Loucy (cell line): ENCODE measurements at regions not wholly inside any gene's neighbourhood (a gene's known extent, or its start where the extent isn't known, plus 50 kb on each side); places are given as distances from the start of the nearest gene placed in this dataset.

ENCODE experiments used
- H2AFZ ChIP-seq: fragments of 200-600 bp; sonication (generic); 2 replicates; pipeline ENCODE4 v1.6.0; 2016; ENCODE audit warnings: antibody characterized with exemption, mild to moderate bottlenecking, low read length, moderate library complexity
- H3F3A ChIP-seq: fragments of 200-600 bp; 2 replicates; pipeline ENCODE4 v1.6.0; 2016; ENCODE audit warnings: antibody characterized with exemption, low read depth, mild to moderate bottlenecking
- H3K27me3 ChIP-seq: fragments of 200-600 bp; sonication (generic); 2 replicates; pipeline ENCODE4 v1.6.1; 2014; ENCODE audit warnings: low read length, mild to moderate bottlenecking; ENCODE audit not compliant: insufficient read depth, poor library complexity, severe bottlenecking
- H3K36me3 ChIP-seq: fragments of 200-600 bp; sonication (generic); 2 replicates; pipeline ENCODE4 v1.6.1; 2016; ENCODE audit warnings: low read length; ENCODE audit not compliant: insufficient read depth
- H3K4me1 ChIP-seq: fragments of 200-600 bp; sonication (generic); 2 replicates; pipeline ENCODE4 v1.5.1; 2014; ENCODE audit warnings: low read length, mild to moderate bottlenecking; ENCODE audit not compliant: insufficient read depth, poor library complexity, severe bottlenecking
- H3K4me2 ChIP-seq: fragments of 200-600 bp; sonication (generic); 2 replicates; pipeline ENCODE4 v1.6.0; 2014; ENCODE audit warnings: antibody characterized with exemption, low read length, low read depth, mild to moderate bottlenecking; ENCODE audit not compliant: poor library complexity, severe bottlenecking
- H3K4me3 ChIP-seq: fragments of 200-600 bp; sonication (generic); 2 replicates; pipeline ENCODE4 v1.5.1; 2014; ENCODE audit warnings: low read length, mild to moderate bottlenecking, mixed read lengths; ENCODE audit not compliant: poor library complexity, severe bottlenecking
- H3K79me2 ChIP-seq: fragments of 200-600 bp; sonication (generic); 2 replicates; pipeline ENCODE4 v1.6.1; 2014; ENCODE audit warnings: low read length; ENCODE audit not compliant: insufficient read depth
- H3K9ac ChIP-seq: fragments of 200-600 bp; sonication (generic); 2 replicates; pipeline ENCODE4 v1.6.0; 2014; ENCODE audit warnings: mild to moderate bottlenecking, low read depth, low read length, moderate library complexity; ENCODE audit not compliant: poor library complexity, severe bottlenecking
- H3K9me2 ChIP-seq: fragments of 200-600 bp; sonication (generic); replicated peaks from 2 replicates; pipeline ENCODE4 v1.6.1; 2016; ENCODE audit warnings: low read depth, low read length, mixed read lengths
- H3K9me3 ChIP-seq: fragments of 200-600 bp; sonication (generic); 2 replicates; pipeline ENCODE4 v1.6.1; 2014; ENCODE audit warnings: mild to moderate bottlenecking, antibody characterized with exemption, low read length, low read depth; ENCODE audit not compliant: insufficient read depth
- H4K20me1 ChIP-seq: fragments of 200-600 bp; sonication (generic); 2 replicates; pipeline ENCODE4 v1.6.0; 2014; ENCODE audit warnings: antibody characterized with exemption, low read length, mild to moderate bottlenecking; ENCODE audit not compliant: insufficient read depth, poor library complexity, severe bottlenecking
- CTCF ChIP-seq: fragments of 200-600 bp; sonication (generic); conservative IDR thresholded peaks from 2 replicates; pipeline ENCODE4 v1.5.1; 2014; ENCODE audit warnings: mild to moderate bottlenecking, antibody characterized with exemption, low read length
- EZH2phosphoT487 ChIP-seq: fragments of 200-600 bp; IDR thresholded peaks from 2 replicates; pipeline ENCODE4 v1.6.1; 2018; ENCODE audit warnings: antibody characterized with exemption, mild to moderate bottlenecking, moderate library complexity, borderline replicate concordance

DNA sequence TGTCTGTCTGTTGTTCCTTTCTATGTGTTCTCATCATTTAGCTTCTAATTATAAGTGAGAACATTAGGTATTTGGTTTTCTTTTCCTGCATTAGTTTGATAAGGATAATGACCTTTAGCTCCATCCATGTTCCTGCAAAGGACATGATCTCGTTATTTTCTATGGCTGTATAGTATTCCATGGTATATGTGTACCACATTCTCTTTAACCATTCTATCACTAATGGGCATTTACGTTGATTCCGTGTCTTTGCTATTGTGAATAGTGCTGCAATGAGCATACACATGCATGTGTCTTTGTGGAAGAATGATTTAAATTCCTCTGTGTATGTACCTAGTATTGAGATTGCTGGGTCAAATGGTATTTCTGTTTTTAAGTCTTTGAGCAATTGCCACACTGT is 1799.7 kb downstream of the SLITRK5 start:
- Histone ChIP-seq H4K20me1 (no peaks in the 10 kb centered on the region), H3F3A (no peaks in the 10 kb centered on the region), H3K9me2 (no peaks in the 10 kb centered on the region), H3K4me1 (no peaks in the 10 kb centered on the region), H2AFZ (no peak overlapping the region), H3K9me3 (no peaks in the 10 kb centered on the region), H3K79me2 (no peaks in the 10 kb centered on the region), H3K4me3 (no peak overlapping the region), H3K4me2 (no peak overlapping the region), H3K27me3 (no peaks in the 10 kb centered on the region), H3K36me3 (no peaks in the 10 kb centered on the region), H3K9ac (no peak overlapping the region)
- TF ChIP-seq EZH2phosphoT487 (no peak), CTCF (no peak)

GRCh38 chr13:89474432-89474831 is 1803.3 kb downstream of the SLITRK5 start:
- Histone ChIP-seq H3F3A (no peaks in the 10 kb centered on the region), H2AFZ (no peak overlapping the region), H3K9me3 (no peaks in the 10 kb centered on the region), H4K20me1 (no peaks in the 10 kb centered on the region), H3K9me2 (no peaks in the 10 kb centered on the region), H3K79me2 (no peaks in the 10 kb centered on the region), H3K4me1 (no peaks in the 10 kb centered on the region), H3K36me3 (no peaks in the 10 kb centered on the region), H3K4me2 (no peak overlapping the region), H3K27me3 (no peaks in the 10 kb centered on the region), H3K4me3 (no peak overlapping the region), H3K9ac (no peak overlapping the region)
- TF ChIP-seq EZH2phosphoT487 (no peak), CTCF (no peak)

DNA sequence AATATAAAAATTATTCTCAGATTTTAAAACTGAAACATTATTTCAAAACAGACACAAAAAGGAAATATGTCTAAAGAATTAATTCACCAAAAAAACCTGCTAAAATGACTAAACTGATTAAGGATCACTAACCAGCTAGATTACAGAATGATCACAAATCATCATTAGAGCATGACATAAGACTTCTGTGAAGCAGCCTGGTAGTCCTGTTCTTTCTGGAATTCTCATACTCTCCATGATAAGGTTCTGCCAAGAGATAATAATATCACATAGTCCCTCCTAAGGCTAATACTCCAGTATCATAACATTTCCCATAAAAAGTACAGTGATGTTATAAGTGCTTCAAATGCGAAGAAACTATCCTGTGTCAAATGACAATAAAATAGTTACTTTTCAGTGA is 1814.9 kb downstream of the SLITRK5 start:
- no peak overlapping the region for H3K9ac ChIP-seq
- H3K27me3 ChIP-seq, result no peaks in the 10 kb centered on the region

More for the DNA sequence above, 1814.9 kb downstream of the SLITRK5 start:
- H3K79me2 ChIP-seq, result no peaks in the 10 kb centered on the region
- no peaks in the 10 kb centered on the region for H3K9me2 ChIP-seq
- H4K20me1 ChIP-seq, result no peaks in the 10 kb centered on the region
- H3K36me3 ChIP-seq, result no peaks in the 10 kb centered on the region
- H3K4me3 ChIP-seq, result no peak overlapping the region
- no peak overlapping the region for H3K4me2 ChIP-seq
- TF ChIP-seq EZH2phosphoT487 (no peak), CTCF (no peak)
- H3K9me3 ChIP-seq, result no peaks in the 10 kb centered on the region
- H2AFZ ChIP-seq, result no peak overlapping the region
- no peaks in the 10 kb centered on the region for H3F3A ChIP-seq
- H3K4me1 ChIP-seq, result no peaks in the 10 kb centered on the region
